ENCODE measurements at regions not wholly inside any gene's neighbourhood (a gene's known extent, or its start where the extent isn't known, plus 50 kb on each side); places are given as distances from the start of the nearest gene placed in this dataset.

DNA sequence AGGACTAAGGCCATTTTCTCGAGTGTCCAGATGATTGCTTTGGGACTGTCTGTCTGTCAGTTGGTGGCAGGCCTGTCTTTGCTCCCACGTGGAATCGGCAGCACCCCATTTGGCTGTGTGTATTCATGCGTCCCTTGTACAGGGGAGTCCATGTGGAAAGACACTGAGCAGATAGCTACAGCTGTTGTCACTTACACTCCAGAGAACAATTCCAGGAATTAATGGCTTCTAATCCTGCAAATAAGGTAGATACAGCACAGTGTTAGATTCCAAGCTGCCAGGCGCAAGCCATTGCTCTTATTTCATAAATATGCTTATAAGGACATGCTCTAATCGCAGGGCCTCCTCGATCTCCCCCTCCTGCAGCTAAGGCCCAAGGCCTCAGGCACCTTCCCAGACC is 208.8 kb downstream of the VRK1 start:
- TF ChIP-seq, protein P1, sequence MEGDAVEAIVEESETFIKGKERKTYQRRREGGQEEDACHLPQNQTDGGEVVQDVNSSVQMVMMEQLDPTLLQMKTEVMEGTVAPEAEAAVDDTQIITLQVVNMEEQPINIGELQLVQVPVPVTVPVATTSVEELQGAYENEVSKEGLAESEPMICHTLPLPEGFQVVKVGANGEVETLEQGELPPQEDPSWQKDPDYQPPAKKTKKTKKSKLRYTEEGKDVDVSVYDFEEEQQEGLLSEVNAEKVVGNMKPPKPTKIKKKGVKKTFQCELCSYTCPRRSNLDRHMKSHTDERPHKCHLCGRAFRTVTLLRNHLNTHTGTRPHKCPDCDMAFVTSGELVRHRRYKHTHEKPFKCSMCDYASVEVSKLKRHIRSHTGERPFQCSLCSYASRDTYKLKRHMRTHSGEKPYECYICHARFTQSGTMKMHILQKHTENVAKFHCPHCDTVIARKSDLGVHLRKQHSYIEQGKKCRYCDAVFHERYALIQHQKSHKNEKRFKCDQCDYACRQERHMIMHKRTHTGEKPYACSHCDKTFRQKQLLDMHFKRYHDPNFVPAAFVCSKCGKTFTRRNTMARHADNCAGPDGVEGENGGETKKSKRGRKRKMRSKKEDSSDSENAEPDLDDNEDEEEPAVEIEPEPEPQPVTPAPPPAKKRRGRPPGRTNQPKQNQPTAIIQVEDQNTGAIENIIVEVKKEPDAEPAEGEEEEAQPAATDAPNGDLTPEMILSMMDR (IDR thresholded peaks at IDR 0.05; ENCODE audit: poor library complexity, severe bottlenecking): no peak
- TF ChIP-seq, protein P2, sequence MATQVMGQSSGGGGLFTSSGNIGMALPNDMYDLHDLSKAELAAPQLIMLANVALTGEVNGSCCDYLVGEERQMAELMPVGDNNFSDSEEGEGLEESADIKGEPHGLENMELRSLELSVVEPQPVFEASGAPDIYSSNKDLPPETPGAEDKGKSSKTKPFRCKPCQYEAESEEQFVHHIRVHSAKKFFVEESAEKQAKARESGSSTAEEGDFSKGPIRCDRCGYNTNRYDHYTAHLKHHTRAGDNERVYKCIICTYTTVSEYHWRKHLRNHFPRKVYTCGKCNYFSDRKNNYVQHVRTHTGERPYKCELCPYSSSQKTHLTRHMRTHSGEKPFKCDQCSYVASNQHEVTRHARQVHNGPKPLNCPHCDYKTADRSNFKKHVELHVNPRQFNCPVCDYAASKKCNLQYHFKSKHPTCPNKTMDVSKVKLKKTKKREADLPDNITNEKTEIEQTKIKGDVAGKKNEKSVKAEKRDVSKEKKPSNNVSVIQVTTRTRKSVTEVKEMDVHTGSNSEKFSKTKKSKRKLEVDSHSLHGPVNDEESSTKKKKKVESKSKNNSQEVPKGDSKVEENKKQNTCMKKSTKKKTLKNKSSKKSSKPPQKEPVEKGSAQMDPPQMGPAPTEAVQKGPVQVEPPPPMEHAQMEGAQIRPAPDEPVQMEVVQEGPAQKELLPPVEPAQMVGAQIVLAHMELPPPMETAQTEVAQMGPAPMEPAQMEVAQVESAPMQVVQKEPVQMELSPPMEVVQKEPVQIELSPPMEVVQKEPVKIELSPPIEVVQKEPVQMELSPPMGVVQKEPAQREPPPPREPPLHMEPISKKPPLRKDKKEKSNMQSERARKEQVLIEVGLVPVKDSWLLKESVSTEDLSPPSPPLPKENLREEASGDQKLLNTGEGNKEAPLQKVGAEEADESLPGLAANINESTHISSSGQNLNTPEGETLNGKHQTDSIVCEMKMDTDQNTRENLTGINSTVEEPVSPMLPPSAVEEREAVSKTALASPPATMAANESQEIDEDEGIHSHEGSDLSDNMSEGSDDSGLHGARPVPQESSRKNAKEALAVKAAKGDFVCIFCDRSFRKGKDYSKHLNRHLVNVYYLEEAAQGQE (IDR thresholded peaks at IDR 0.05; ENCODE audit: borderline replicate concordance): no peak
- TF ChIP-seq POLR2AphosphoS5 (IDR thresholded peaks at IDR 0.05): no peak
- no peak for TF ChIP-seq SMC3 (conservative IDR thresholded peaks at IDR 0.05; ENCODE audit: poor library complexity)
- TF ChIP-seq RAD21 (conservative IDR thresholded peaks at IDR 0.05): no peak

All from neural cell (in vitro differentiated cells).